ENCODE measurements at regions not wholly inside any gene's neighbourhood (a gene's known extent, or its start where the extent isn't known, plus 50 kb on each side); places are given as distances from the start of the nearest gene placed in this dataset.

- ATAC-seq (no peak), DNase-seq (no peak)
- no peak overlapping the region for H3K27ac ChIP-seq
- no peaks in the 10 kb centered on the region for H3K36me3 ChIP-seq
- no peaks in the 10 kb centered on the region for H3K27me3 ChIP-seq (ENCODE audit: low read depth)
- H3K4me1 ChIP-seq: no peaks in the 10 kb centered on the region
- intact Hi-C loops (cut with DNase I): no loop called here
- no peak overlapping the region for H3K4me3 ChIP-seq
- TF ChIP-seq, protein P1, sequence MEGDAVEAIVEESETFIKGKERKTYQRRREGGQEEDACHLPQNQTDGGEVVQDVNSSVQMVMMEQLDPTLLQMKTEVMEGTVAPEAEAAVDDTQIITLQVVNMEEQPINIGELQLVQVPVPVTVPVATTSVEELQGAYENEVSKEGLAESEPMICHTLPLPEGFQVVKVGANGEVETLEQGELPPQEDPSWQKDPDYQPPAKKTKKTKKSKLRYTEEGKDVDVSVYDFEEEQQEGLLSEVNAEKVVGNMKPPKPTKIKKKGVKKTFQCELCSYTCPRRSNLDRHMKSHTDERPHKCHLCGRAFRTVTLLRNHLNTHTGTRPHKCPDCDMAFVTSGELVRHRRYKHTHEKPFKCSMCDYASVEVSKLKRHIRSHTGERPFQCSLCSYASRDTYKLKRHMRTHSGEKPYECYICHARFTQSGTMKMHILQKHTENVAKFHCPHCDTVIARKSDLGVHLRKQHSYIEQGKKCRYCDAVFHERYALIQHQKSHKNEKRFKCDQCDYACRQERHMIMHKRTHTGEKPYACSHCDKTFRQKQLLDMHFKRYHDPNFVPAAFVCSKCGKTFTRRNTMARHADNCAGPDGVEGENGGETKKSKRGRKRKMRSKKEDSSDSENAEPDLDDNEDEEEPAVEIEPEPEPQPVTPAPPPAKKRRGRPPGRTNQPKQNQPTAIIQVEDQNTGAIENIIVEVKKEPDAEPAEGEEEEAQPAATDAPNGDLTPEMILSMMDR (IDR thresholded peaks at IDR 0.05): no peak
- no peaks in the 10 kb centered on the region for H3K9me3 ChIP-seq
Observed at GRCh38 chr6:142011156-142011555, 121.6 kb upstream of the GJE1 start.

GRCh38 chr6:142009647-142010046, 123.1 kb upstream of the GJE1 start:
- H3K36me3 ChIP-seq: no peaks in the 10 kb centered on the region
- H3K27ac ChIP-seq: no peak overlapping the region
- TF ChIP-seq, protein P1 (IDR thresholded peaks at IDR 0.05): no peak
- no peaks in the 10 kb centered on the region for H3K9me3 ChIP-seq
- ATAC-seq (no peak), DNase-seq (no peak)
- intact Hi-C loops (cut with DNase I): no loop called here
- H3K4me3 ChIP-seq: no peak overlapping the region
- no peaks in the 10 kb centered on the region for H3K4me1 ChIP-seq
- H3K27me3 ChIP-seq (ENCODE audit: low read depth): no peaks in the 10 kb centered on the region

DNA sequence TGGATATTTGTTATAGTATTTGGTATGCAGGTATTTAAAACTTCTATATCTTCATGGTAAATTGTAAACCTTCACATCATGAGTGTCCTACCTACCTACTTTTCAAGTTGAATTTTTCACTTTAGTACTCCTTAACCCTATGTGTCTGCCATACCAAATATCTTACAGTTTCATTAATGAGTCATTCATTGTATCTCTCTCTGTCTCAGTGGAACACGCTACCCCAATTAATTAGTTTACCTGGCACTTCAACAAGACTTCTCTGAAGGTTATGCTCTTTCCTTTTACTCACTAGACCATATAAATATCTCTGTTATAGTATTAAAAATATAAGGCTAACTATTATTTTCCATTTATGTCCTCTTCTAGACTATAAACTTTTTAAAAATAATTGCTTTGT, 123.9 kb upstream of the GJE1 start:
- TF ChIP-seq, protein P1 (IDR thresholded peaks at IDR 0.05): no peak
- Histone ChIP-seq H3K9me3 (no peaks in the 10 kb centered on the region), H3K36me3 (no peaks in the 10 kb centered on the region), H3K27me3 (ENCODE audit: low read depth) (no peaks in the 10 kb centered on the region), H3K4me1 (no peaks in the 10 kb centered on the region), H3K27ac (no peak overlapping the region), H3K4me3 (no peak overlapping the region)
- no peak for ATAC-seq
- DNase-seq: no peak
- intact Hi-C loops (cut with DNase I): no loop called here

DNA sequence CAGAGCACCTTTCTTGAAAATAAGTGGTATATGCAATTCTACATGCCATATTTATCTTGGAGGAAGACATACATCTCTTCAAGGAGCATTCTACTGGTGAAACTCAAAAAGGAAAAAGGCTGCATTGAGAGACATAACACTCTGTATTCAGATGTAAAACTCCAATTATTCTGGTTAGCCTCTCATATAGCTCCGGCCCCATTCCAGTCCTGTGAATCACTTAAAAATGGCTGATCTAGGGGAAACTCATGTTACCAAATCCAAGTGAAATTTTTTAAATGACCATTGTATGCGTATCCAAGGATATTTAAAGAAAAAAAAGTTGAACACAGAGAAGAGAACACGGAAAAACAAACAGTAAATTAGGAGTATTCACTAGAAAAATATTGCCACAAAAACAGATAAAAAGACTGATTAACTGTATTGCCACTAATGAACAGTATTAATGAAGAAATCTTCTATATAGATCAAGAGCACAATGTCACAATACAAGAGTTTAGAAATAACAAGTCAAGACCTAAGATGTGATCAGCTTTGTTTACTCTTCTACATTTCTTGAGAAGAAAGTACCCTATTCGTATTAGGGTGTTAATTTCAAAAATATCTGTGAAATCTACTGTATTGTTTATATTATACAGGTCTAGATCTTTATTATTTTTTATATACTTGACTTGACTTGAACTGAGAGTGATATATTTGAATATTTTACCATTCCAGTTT, 124.5 kb upstream of the GJE1 start:
- DNase-seq (no peak), ATAC-seq (no peak)
- TF ChIP-seq, protein P1 (IDR thresholded peaks at IDR 0.05): no peak
- no peaks in the 10 kb centered on the region for H3K9me3 ChIP-seq
- no peaks in the 10 kb centered on the region for H3K4me1 ChIP-seq
- H3K27ac ChIP-seq: no peak overlapping the region
- intact Hi-C loops (cut with DNase I): no loop called here
- H3K27me3 ChIP-seq (ENCODE audit: low read depth): no peaks in the 10 kb centered on the region
- no peaks in the 10 kb centered on the region for H3K36me3 ChIP-seq
- H3K4me3 ChIP-seq: no peak overlapping the region

DNA sequence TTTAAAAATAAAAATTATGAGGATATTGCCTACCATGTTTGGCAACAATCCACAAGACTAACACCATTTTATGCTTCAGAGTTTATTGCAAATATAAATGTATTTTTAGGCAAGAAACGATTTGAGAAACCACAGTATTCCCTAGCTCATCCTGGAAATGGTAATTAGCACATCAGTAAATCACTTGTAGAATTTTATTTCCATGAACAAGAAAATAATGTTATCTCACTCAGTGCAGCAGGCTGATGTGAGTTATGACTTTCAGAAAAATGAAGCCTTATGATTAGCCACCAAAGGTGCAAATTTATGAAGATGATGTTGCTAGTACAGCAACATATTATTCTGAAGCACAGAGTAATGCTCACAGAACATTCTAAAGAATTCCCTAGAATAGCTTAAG, 127.7 kb upstream of the GJE1 start:
- Histone ChIP-seq H3K9me3 (no peaks in the 10 kb centered on the region), H3K27ac (no peak overlapping the region), H3K27me3 (ENCODE audit: low read depth) (no peaks in the 10 kb centered on the region), H3K4me3 (no peak overlapping the region), H3K4me1 (no peaks in the 10 kb centered on the region), H3K36me3 (no peaks in the 10 kb centered on the region)
- no peak for ATAC-seq
- TF ChIP-seq, protein P1 (IDR thresholded peaks at IDR 0.05): no peak
- no peak for DNase-seq
- intact Hi-C loops (cut with DNase I): no loop called here

Measured in lower lobe of right lung (tissue), 2 donors.